ENCODE measurements at regions not wholly inside any gene's neighbourhood (a gene's known extent, or its start where the extent isn't known, plus 50 kb on each side); places are given as distances from the start of the nearest gene placed in this dataset.

GRCh38 chr12:41888285-41888684, 256.4 kb downstream of the GXYLT1 start:
- TF ChIP-seq EP300 (IDR thresholded peaks at IDR 0.05): no peak
- TF ChIP-seq, protein P1, sequence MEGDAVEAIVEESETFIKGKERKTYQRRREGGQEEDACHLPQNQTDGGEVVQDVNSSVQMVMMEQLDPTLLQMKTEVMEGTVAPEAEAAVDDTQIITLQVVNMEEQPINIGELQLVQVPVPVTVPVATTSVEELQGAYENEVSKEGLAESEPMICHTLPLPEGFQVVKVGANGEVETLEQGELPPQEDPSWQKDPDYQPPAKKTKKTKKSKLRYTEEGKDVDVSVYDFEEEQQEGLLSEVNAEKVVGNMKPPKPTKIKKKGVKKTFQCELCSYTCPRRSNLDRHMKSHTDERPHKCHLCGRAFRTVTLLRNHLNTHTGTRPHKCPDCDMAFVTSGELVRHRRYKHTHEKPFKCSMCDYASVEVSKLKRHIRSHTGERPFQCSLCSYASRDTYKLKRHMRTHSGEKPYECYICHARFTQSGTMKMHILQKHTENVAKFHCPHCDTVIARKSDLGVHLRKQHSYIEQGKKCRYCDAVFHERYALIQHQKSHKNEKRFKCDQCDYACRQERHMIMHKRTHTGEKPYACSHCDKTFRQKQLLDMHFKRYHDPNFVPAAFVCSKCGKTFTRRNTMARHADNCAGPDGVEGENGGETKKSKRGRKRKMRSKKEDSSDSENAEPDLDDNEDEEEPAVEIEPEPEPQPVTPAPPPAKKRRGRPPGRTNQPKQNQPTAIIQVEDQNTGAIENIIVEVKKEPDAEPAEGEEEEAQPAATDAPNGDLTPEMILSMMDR (IDR thresholded peaks at IDR 0.05): no peak

Measured in gastroesophageal sphincter (tissue), 3 donors.